A673 (cell line): ENCODE measurements at regions not wholly inside any gene's neighbourhood (a gene's known extent, or its start where the extent isn't known, plus 50 kb on each side); places are given as distances from the start of the nearest gene placed in this dataset.

Source experiments
- EZH2 ChIP-seq: fragments of 200-600 bp; sonication (generic); IDR thresholded peaks from 2 replicates; pipeline ENCODE4 v1.6.1; 2017; ENCODE audit warnings: borderline replicate concordance, low read depth, mild to moderate bottlenecking, mixed read lengths, antibody characterized with exemption, low read length; ENCODE audit not compliant: poor library complexity, severe bottlenecking
- TF ChIP-seq, protein P1 (sequence below): fragments of 300-800, 200-600 bp; sonication (generic); conservative IDR thresholded peaks from 2 replicates; pipeline ENCODE4 v1.5.1; 2017; ENCODE audit warnings: low read depth, mild to moderate bottlenecking, antibody characterized with exemption, low read length, moderate library complexity, mixed read lengths

DNA sequence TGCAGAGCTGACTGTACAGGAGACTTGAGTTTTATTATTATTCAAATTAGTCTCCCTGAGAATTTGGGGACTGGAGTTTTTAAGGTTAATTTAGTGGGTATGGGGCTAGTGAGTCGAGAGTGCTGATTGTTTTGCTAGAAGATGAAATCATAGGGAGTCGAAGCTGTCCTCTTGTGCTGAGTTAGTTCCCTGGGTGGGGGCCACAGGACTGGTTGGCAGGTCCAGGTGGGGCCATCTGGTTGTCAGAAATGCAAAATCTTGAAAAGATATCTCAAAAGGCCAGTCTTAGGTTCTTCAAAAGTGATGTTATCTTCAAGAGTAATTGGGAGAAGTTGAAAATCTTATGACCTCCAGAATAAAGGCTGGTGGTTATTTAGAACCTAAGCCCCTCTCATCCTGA lies 267.3 kb downstream of the MYCN start:
- TF ChIP-seq, protein P1, sequence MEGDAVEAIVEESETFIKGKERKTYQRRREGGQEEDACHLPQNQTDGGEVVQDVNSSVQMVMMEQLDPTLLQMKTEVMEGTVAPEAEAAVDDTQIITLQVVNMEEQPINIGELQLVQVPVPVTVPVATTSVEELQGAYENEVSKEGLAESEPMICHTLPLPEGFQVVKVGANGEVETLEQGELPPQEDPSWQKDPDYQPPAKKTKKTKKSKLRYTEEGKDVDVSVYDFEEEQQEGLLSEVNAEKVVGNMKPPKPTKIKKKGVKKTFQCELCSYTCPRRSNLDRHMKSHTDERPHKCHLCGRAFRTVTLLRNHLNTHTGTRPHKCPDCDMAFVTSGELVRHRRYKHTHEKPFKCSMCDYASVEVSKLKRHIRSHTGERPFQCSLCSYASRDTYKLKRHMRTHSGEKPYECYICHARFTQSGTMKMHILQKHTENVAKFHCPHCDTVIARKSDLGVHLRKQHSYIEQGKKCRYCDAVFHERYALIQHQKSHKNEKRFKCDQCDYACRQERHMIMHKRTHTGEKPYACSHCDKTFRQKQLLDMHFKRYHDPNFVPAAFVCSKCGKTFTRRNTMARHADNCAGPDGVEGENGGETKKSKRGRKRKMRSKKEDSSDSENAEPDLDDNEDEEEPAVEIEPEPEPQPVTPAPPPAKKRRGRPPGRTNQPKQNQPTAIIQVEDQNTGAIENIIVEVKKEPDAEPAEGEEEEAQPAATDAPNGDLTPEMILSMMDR: no peak
- TF ChIP-seq EZH2: no peak
